Superior temporal gyrus (tissue), 1 donor: ENCODE measurements at regions not wholly inside any gene's neighbourhood (a gene's known extent, or its start where the extent isn't known, plus 50 kb on each side); places are given as distances from the start of the nearest gene placed in this dataset.
A peak's percentile ranks its signal among the peaks of the same experiment; 100 is the strongest.
"Not testable (repeated sequence)": the region's sequence is repeated elsewhere in the genome, so short reads cannot be mapped to it uniquely, and the experiment has no call there.

Experiments
- DNase-seq: peaks from one replicate; pipeline ENCODE4 v3.0.0-alpha.2; 2016; ENCODE audit errors: extremely low spot score

DNA sequence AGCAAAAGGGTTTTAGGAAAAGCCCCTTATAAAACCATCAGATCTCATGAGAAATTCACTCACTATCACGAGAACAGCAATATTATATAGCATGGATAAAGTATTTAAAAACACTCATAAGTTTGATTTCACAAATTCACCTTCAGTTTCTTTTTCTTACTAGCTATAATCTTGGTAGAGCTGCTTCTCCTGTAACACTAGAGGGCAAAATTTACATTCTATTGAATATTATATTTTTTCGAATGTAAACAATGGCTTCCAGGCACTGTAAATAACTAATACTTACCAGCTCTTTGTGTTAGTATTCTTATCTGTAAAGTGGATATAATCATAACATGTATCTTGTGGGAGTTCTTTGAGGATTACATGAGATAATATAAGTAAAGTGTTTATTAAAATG, 259.6 kb downstream of the CCER1 start:
- DNase-seq: no peak

DNA sequence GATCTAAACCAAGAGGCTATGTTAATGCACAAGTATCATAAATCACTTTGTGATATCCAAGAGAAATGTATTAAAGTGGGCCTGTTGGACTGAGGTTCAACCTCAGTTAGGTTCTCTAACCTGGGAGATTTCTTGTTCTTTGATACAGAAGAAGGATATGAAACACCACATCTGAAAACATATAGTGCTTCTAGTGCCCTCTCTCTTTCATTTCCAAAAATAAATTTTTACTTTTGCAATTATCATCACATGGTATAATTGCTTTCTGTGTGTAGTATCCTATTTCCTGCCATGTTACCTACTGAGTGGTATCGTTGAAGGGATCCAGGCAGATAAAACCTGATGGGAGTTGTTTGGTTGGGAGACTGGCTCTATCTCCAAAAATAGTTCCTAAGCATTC, 264.9 kb downstream of the CCER1 start:
- DNase-seq: no peak

DNA sequence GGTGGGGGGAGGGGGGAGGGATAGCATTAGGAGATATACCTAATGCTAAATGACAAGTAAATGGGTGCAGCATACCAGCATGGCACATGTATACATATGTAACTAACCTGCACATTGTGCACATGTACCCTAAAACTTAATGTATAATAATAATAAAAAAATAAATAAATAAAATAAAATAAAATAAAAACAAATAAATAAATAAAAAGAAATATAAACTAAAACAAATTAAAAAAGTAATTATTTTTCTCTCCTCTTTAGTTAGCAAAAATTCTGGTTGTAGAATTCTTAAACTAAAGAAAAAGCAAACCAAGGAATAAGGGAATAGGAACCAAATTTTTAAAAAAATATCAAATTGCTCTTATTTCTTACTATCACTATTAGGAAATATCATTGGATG, 267.3 kb downstream of the CCER1 start:
- not testable (repeated sequence) for DNase-seq

DNA sequence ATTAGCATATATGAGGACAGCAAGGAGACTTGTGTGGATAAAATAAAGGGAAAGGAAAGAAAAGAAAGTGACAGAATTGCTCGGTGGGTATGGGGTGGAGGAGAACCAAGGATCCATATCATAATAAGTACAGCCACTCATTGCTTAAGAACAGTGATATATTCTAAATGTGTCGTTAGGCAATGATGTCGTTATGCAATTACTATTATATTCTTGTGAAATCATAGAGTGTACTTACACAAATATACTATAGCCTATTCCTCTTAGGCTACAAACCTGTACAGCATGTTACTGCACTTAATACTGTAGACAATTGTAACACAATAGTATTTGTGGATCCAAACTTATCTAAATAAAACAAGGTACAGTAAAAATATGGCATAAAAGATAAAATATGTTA, 271.1 kb downstream of the CCER1 start:
- no peak for DNase-seq

DNA sequence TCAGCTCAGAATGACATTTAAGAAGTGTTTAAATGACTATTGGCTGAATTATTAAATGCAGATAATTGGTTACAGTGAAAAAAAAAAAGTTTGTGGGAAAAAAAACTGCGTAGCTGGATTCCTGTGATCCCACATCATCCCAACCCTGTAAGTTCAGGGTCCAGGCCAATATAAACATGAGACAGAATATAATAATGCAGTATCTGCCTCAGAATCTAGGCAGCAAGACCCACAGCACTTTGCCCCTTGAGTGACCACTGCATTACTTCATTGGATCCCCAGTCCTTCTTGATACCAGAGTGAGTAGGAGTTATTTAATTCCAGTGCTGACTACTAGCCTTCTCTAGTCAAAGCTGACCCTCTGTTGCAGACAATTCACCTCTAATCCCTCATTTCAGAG, 272.6 kb downstream of the CCER1 start:
- DNase-seq: no peak

GRCh38 chr12:90679674-90680073, 275.3 kb downstream of the CCER1 start:
- no peak for DNase-seq

DNA sequence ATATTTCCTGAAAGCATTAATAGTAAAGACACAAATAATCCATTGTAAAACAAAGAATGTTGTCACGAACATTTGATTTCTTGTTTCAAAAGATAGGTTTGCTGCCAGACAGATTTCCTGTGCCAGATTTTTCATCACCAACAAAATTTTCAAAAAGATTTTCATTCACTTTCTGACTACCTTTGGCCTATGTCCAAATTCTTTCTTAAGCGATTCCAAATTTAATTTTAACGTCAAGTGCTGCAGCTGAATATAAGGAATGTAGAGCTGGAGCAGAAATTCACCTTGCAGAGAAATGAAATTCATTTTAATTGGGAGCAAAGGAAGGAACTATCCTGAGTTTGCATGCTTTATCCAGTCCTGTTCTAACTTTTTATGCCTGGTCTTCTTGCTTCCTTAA, 277.4 kb downstream of the CCER1 start:
- peak; percentile 25 for DNase-seq

- DNase-seq: no peak
Observed at GRCh38 chr12:90677055-90677454, 277.9 kb downstream of the CCER1 start.

GRCh38 chr12:90675106-90675505, 279.9 kb downstream of the CCER1 start:
- no peak for DNase-seq

DNA sequence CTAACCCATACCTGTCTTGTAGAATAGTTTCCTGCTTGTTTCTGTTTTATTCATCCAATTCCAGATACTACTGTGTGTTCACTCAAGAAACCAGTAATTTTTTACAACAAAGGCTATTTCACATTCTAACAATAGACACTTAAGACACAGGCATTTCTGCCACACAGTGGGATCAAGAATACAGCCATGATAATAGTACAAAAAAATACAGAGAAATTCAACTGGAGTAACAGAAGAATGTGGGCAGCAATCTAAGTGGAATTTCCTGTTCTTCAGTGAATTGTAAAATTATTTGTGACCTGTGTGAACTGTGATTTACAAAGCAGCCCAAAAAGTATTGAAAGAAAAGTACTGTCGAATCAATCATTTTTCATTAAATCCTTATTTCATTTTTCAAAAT, 282.9 kb downstream of the CCER1 start:
- DNase-seq: no peak

DNA sequence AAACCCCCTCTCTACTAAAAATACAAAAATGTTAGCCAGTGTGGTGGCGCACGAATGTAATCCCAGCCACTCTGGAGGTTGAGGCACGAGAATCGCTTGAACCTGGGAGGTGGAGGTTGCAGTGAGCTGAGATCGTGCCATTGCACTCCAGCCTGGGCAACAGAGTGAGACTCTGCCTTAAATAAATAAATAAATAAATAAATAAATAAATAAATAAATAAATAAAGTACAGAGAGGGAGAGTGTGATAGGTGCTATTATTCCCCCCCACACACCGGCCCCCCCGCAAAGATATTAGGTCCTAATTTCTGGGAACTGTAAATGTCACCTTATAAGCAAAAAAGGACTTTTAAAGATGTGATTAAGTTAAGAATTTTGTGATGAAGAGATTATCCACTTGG, 291.0 kb downstream of the CCER1 start:
- DNase-seq: not testable (repeated sequence)

GRCh38 chr12:90659060-90659459, 295.9 kb downstream of the CCER1 start:
- no peak for DNase-seq

DNA sequence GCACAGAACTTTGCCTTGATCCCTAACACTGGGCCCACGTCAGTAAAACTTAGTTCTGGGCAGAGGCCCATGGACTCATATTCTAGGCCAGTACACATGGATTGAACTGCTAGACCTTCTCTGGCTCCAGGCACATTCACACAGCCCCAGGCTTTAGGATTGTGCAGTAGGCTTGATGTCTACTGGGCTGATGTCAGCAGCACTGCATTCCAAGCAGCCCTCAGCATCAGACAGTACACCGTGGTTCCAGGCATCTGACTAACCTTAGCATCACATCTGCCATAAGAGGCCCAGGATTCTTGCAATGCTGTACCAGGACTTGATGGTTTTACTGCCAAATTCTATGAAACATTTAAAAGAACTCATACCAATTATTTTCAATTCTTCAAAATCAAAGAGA, 301.9 kb downstream of the CCER1 start:
- no peak for DNase-seq

DNA sequence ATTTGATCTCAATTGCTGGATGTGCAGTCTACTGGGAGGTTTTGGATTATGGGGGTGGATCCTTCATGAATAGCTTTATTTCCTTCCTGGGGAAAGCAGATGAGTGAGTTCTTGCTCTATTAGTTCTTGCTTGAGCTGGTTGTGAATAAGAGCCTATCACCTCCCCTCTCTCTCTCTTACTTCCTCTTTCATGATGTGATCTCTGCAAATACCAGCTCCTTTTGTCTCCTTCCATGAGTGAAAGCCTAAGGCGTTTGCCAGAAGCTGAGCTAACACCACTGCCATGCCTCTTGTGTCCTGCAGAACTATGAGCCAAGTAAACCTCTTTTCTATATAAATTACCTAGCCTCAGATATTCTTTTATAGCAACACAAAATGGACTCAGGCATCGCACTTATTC, 302.7 kb downstream of the CCER1 start:
- DNase-seq: no peak

DNA sequence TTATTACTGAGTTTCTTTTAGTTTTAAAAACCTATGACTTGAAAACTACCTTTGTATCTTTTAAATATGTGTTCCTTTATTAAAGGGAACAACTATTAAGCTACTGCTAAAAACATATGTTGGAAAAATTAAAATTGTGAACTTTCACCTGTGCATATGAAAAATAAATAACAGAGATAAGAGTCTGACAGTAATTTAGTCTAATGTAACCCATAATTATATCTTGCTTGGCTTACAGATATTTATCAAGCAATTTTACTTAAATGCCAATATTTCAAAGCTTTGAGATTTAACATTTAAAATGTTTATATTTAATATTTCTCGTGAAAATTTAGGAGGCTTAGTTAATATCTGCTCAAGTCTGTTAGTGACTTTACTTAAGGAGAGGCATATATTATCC, 309.8 kb downstream of the CCER1 start:
- no peak for DNase-seq

- DNase-seq: no peak
Observed at GRCh38 chr12:90631591-90632212, 323.3 kb downstream of the CCER1 start.

GRCh38 chr12:90630006-90630405, 325.0 kb downstream of the CCER1 start:
- no peak for DNase-seq

GRCh38 chr12:90628213-90628612, 326.8 kb downstream of the CCER1 start:
- no peak for DNase-seq

DNA sequence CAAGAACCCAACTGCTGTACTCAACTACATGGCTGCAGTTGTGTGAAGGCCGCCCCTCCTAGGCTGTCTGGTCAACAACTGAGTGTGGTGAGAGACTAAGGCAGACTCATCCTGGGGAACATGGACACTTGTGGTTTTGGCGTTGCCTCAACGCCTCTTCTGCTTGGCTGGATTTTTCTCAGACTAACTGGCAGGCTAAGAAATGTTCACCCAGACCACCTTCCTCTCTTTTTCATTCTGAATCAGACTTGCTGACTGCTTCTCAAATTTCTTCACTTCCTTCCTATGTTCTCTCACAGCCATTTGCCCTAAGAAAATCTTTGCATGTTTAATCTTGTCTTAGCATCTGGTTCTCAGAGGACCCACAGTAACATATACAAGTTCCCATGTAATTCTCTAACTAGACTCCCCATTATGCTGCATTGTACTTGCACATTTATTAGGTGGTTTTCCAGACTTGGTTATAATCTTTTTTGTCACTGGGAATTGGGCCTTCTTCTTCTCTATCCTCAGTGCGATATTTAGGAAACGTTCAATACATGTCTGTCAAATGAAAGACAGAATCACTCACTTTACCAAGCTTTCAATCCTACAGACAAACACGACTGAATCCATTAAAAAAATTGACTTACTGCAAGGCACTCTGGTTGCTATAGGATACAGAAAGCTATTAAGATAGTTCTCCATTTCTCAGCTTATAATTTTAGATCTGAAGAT, 327.6 kb downstream of the CCER1 start:
- DNase-seq: no peak

DNA sequence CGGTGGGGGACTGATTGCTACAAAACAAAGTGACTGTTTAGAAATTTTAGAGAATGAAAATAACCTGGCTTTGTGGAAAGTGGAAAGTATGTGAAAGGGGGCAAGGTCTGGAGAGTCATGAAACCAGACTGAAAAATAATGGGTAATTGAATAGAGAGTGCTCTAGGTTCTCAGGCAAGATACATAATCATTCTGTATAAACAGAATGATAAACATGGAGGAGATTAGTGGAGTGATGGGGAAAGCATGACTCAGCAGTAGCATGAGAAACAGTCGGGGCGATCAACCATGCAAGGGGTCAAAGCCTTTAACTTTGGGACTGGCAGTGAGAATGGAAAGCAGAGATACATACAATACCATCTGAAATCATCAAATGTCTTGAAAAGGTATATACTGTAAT, 332.5 kb downstream of the CCER1 start:
- no peak for DNase-seq

- DNase-seq: peak; percentile 23
Observed at GRCh38 chr12:90621927-90622326, 333.0 kb downstream of the CCER1 start.

DNA sequence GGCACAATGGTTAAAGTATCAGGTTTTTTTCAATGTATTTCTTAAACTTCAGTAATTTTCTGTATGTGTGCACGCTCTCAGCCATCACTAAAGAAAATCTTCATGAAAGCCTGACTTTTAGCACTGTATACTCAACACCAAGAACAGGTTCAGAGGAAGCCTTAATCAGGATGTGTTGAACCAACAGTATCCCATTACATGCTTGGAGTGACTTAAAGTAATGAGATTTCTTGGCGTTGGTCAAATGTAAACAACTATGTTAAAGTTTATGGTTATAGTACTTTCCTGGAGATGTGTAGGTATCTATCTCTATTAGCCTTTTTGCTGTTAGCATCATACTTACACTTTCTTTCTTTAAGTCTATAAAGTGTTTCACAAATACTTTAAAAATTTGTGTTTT, 335.0 kb downstream of the CCER1 start:
- no peak for DNase-seq

- DNase-seq: no peak
Observed at GRCh38 chr12:90618586-90618985, 336.4 kb downstream of the CCER1 start.

DNA sequence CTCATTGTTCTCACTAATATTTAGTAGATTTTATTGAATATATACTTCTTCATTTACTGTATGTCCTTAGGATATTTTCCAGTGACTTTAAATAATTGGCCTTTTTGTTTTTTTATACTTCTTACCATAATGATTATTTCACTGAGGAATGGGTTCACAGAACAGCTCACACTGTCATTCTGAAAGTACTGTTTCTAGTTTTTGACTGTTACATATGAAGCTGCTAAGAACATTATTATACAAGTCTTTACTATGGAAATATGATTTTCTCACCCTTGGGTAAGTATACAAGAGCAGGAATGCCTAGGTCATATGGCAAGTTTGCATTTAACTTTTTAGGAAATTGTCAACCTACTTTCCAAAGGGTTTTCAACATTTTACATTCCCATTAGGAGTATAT, 343.1 kb downstream of the CCER1 start:
- no peak for DNase-seq
